ENCODE measurements at regions not wholly inside any gene's neighbourhood (a gene's known extent, or its start where the extent isn't known, plus 50 kb on each side); places are given as distances from the start of the nearest gene placed in this dataset.

- TF ChIP-seq EZH2phosphoT487 (IDR thresholded peaks at IDR 0.05; ENCODE audit: insufficient read depth, low read depth) (no peak), EZH2 (IDR thresholded peaks at IDR 0.05; ENCODE audit: insufficient read depth, poor library complexity, severe bottlenecking) (no peak)
These were observed 761.4 kb downstream of the DCDC2C start for GRCh38 chr2:4464634-4465266.

Measured in GM23248 (cell line).